GM21423 (cell line): ENCODE measurements at regions not wholly inside any gene's neighbourhood (a gene's known extent, or its start where the extent isn't known, plus 50 kb on each side); places are given as distances from the start of the nearest gene placed in this dataset.

ENCODE experiments used
- ATAC-seq: cut with Tn5 transposase; IDR thresholded peaks from one replicate; pipeline ENCODE4 v1.9.1; 2021; ENCODE audit warnings: mild to moderate bottlenecking, moderate library complexity; ENCODE audit not compliant: unreplicated experiment

GRCh38 chr5:164545507-164545906 is 1040.1 kb downstream of the MAT2B start:
- ATAC-seq = no peak

- no peak for ATAC-seq
Measured at GRCh38 chr5:164553851-164554250, 1048.4 kb downstream of the MAT2B start.

- ATAC-seq = no peak
Measured at GRCh38 chr5:164555809-164556208, 1050.4 kb downstream of the MAT2B start.

- no peak for ATAC-seq
Measured at GRCh38 chr5:164560216-164560615, 1054.8 kb downstream of the MAT2B start.

- ATAC-seq = no peak
Measured at GRCh38 chr5:164561933-164562872, 1056.8 kb downstream of the MAT2B start.

- ATAC-seq = no peak
Measured at GRCh38 chr5:164563370-164563769, 1058.0 kb downstream of the MAT2B start.

GRCh38 chr5:164573397-164573796 is 1068.0 kb downstream of the MAT2B start:
- ATAC-seq = no peak

- ATAC-seq = no peak
Measured at GRCh38 chr5:164577201-164577600, 1071.8 kb downstream of the MAT2B start.

GRCh38 chr5:164577742-164578141 is 1072.3 kb downstream of the MAT2B start:
- no peak for ATAC-seq

- no peak for ATAC-seq
Measured at GRCh38 chr5:164578401-164578800, 1073.0 kb downstream of the MAT2B start.

- ATAC-seq = no peak
Measured at GRCh38 chr5:164578911-164579310, 1073.5 kb downstream of the MAT2B start.

- ATAC-seq = no peak
Measured at GRCh38 chr5:164580155-164580554, 1074.7 kb downstream of the MAT2B start.

GRCh38 chr5:164581889-164582288 is 1076.5 kb downstream of the MAT2B start:
- no peak for ATAC-seq

GRCh38 chr5:164593982-164594381 is 1088.6 kb downstream of the MAT2B start:
- ATAC-seq = no peak

GRCh38 chr5:164597293-164597900 is 1092.0 kb downstream of the MAT2B start:
- ATAC-seq = peak; percentile 81

- ATAC-seq = no peak
Measured at GRCh38 chr5:164600274-164600673, 1094.9 kb downstream of the MAT2B start.

- ATAC-seq = no peak
Measured at GRCh38 chr5:164600929-164601535, 1095.6 kb downstream of the MAT2B start.

GRCh38 chr5:164608507-164608906 is 1103.1 kb downstream of the MAT2B start:
- ATAC-seq = no peak

- ATAC-seq = no peak
Measured at GRCh38 chr5:164610374-164610773, 1105.0 kb downstream of the MAT2B start.

GRCh38 chr5:164614707-164615106 is 1109.3 kb downstream of the MAT2B start:
- no peak for ATAC-seq

- no peak for ATAC-seq
Measured at GRCh38 chr5:164617290-164617689, 1111.9 kb downstream of the MAT2B start.

- ATAC-seq = no peak
Measured at GRCh38 chr5:164627021-164627420, 1121.6 kb downstream of the MAT2B start.
